ENCODE measurements at regions not wholly inside any gene's neighbourhood (a gene's known extent, or its start where the extent isn't known, plus 50 kb on each side); places are given as distances from the start of the nearest gene placed in this dataset.
"Not testable (repeated sequence)": the region's sequence is repeated elsewhere in the genome, so short reads cannot be mapped to it uniquely, and the experiment has no call there.

GRCh38 chr22:19659805-19660345 lies 54.4 kb upstream of the SEPTIN5 start:
- in situ Hi-C loops (cut with HindIII; ENCODE audit: low sequenced_read_pairs), result no loop called here

- in situ Hi-C loops (cut with HindIII; ENCODE audit: low sequenced_read_pairs), result not testable (repeated sequence)
These were observed 53.7 kb upstream of the SEPTIN5 start for GRCh38 chr22:19660583-19660982.

DNA sequence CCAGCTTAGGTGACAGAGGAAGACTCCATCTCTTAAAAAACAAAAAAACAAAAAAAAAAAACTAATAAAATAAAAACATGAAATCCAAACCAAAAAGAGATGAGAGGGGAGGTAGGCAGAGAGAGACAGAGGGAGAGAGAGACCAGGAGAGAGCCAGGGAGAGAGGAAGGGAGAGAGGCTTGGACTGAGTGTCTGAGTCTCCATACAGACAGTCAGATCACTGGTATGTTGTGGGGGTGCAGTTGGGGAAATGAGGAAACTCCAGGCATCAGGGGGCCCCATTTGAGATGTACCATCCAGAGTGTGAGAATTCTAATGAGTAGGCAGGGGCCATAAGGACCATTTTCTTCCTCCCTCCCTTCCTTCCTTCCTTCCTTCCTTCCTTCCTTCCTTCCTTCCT lies 53.1 kb upstream of the SEPTIN5 start:
- in situ Hi-C loops (cut with HindIII; ENCODE audit: low sequenced_read_pairs), result no loop called here

GRCh38 chr22:19662049-19662684 lies 52.1 kb upstream of the SEPTIN5 start:
- in situ Hi-C loops (cut with HindIII; ENCODE audit: low sequenced_read_pairs), result not testable (repeated sequence)

GRCh38 chr22:19663286-19663815 lies 51.0 kb upstream of the SEPTIN5 start:
- in situ Hi-C loops (cut with HindIII; ENCODE audit: low sequenced_read_pairs), result no loop called here

GRCh38 chr22:19663821-19664355 lies 50.4 kb upstream of the SEPTIN5 start:
- in situ Hi-C loops (cut with HindIII; ENCODE audit: low sequenced_read_pairs), result no loop called here

- in situ Hi-C loops (cut with HindIII; ENCODE audit: low sequenced_read_pairs), result no loop called here
These were observed 49.9 kb upstream of the SEPTIN5 start for GRCh38 chr22:19664406-19664805.

All from endothelial cell of hepatic sinusoid (primary cell).